GM12878 (cell line): ENCODE measurements at regions not wholly inside any gene's neighbourhood (a gene's known extent, or its start where the extent isn't known, plus 50 kb on each side); places are given as distances from the start of the nearest gene placed in this dataset.

ENCODE experiments used
- ATAC-seq: fragments of 200-7000 bp; cut with Tn5 transposase; 3 replicates; pipeline ENCODE4 v1.9.1; 2020; ENCODE audit warnings: mild to moderate bottlenecking, moderate library complexity
- BruUV-seq: library from RNA; stranded (reverse); fragments of 400-500 nt; replicated peaks from 2 replicates; lab custom pipeline; 2021; lab: Mats Ljungman, UMichigan
- CTCF ChIA-PET: fragments of 300-600 bp; sonication (Branson Sonifier 250); formaldehyde crosslinking; extraction: SDS; loops from one replicate; lab custom pipeline; 2021; ENCODE audit warnings: inconsistent platforms; lab: Yijun Ruan, JAX
- POLR2A ChIA-PET: fragments of 350-600 bp; formaldehyde crosslinking; extraction: SDS; loops from one replicate; lab custom pipeline; 2021; ENCODE audit warnings: inconsistent platforms; lab: Charles Lee
- RAD21 ChIA-PET: fragments of 300-600 bp; sonication (Branson Sonifier 250); formaldehyde crosslinking; loops from one replicate; lab custom pipeline; 2023; ENCODE audit warnings: antibody characterized with exemption; ENCODE audit not compliant: unreplicated experiment; lab: Charles Lee
- SMC1A ChIA-PET: fragments of 300-600 bp; sonication (Branson Sonifier 250); formaldehyde crosslinking; loops from one replicate; lab custom pipeline; 2023; ENCODE audit not compliant: unreplicated experiment, uncharacterized antibody; lab: Charles Lee
- DNase-seq: peaks from one replicate; pipeline ENCODE4 v3.0.0-alpha.2; 2011; ENCODE audit warnings: low read depth, low spot score
- FAIRE-seq: peaks from 3 replicates; lab custom pipeline; 2011; peaks lifted over from hg19 to GRCh38; lab: Jason Lieb, UNC
- H2AFZ ChIP-seq: 2 replicates; pipeline ENCODE4 v1.6.0; 2011; ENCODE audit warnings: low read depth, low read length, control low read depth; ENCODE audit not compliant: control insufficient read depth
- H3K27ac ChIP-seq: 2 replicates; pipeline ENCODE4 v1.5.1; 2011; ENCODE audit warnings: control low read depth; ENCODE audit not compliant: control insufficient read depth, insufficient read depth
- H3K27me3 ChIP-seq, 2 experiments: replicated peaks in 1 of 2; 2 replicates each; pipeline versions ENCODE4 v1.6.0 to v1.6.1; 2011; ENCODE audit warnings: low read length in 1 of 2; ENCODE audit not compliant: control insufficient read depth in 2 of 2, insufficient read depth in 2 of 2
- H3K36me3 ChIP-seq, 2 experiments: 2 replicates each; pipeline ENCODE4 v1.5.1; 2011; ENCODE audit warnings: low read length in 1 of 2; ENCODE audit not compliant: control insufficient read depth in 2 of 2, insufficient read depth in 2 of 2
- H3K4me1 ChIP-seq: 2 replicates; pipeline ENCODE4 v1.6.1; 2011; ENCODE audit warnings: mild to moderate bottlenecking, low read length, moderate library complexity, mixed read lengths; ENCODE audit not compliant: control insufficient read depth, insufficient read depth
- H3K4me2 ChIP-seq: 2 replicates; pipeline ENCODE4 v1.6.0; 2011; ENCODE audit warnings: control low read depth; ENCODE audit not compliant: control insufficient read depth, insufficient read depth
- H3K4me3 ChIP-seq: fragments of 200-600 bp; sonication (generic); 2 replicates; pipeline ENCODE4 v1.5.1; 2016
- H3K79me2 ChIP-seq: 2 replicates; pipeline ENCODE4 v1.6.0; 2011; ENCODE audit warnings: low read length; ENCODE audit not compliant: control insufficient read depth, insufficient read depth
- H3K9ac ChIP-seq: 2 replicates; pipeline ENCODE4 v1.8.0; 2011; ENCODE audit warnings: low read length, control low read depth, mixed read lengths; ENCODE audit not compliant: control insufficient read depth, insufficient read depth
- H3K9me3 ChIP-seq: replicated peaks from 3 replicates; pipeline ENCODE4 v1.5.1; 2011; ENCODE audit warnings: mild to moderate bottlenecking, low read length; ENCODE audit not compliant: control insufficient read depth, insufficient read depth
- H4K20me1 ChIP-seq: 2 replicates; pipeline ENCODE4 v1.6.0; 2011; ENCODE audit not compliant: control insufficient read depth, insufficient read depth
- BACH1 ChIP-seq: fragments of 450-650 bp; IDR thresholded peaks from 2 replicates; pipeline ENCODE4 v1.6.1; 2017; ENCODE audit warnings: mild to moderate bottlenecking, borderline replicate concordance
- DPF2 ChIP-seq: fragments of 450-650 bp; IDR thresholded peaks from 2 replicates; pipeline ENCODE4 v1.6.1; 2017; ENCODE audit warnings: mild to moderate bottlenecking
- FOXM1 ChIP-seq: IDR thresholded peaks from 2 replicates; pipeline ENCODE4 v1.6.1; 2012; ENCODE audit warnings: low read depth, mild to moderate bottlenecking, inconsistent platforms, low read length, moderate library complexity
- NFXL1 ChIP-seq: fragments of 450-650 bp; IDR thresholded peaks from 2 replicates; pipeline ENCODE4 v1.6.1; 2017; ENCODE audit warnings: antibody characterized with exemption, mild to moderate bottlenecking, borderline replicate concordance
- WGBS: methylation state at CpG from one replicate; pipeline ENCODE4 v1.1.6; 2016; ENCODE audit warnings: low lambda C conversion rate; ENCODE audit not compliant: insufficient replicate concordance, insufficient coverage; ENCODE audit errors: missing lambda C conversion rate; 5-methylcytosine and 5-hydroxymethylcytosine counted together
- in situ Hi-C: fragments of 300-500 bp; cut with MboI; formaldehyde crosslinking; loops from 9 replicates; pipeline ENCODE4 v1.14.3; 2018; ENCODE audit warnings: mixed read lengths
- intact Hi-C: fragments of 100-400 bp; cut with micrococcal nuclease; formaldehyde crosslinking; loops from one replicate; pipeline ENCODE4 v1.14.2; 2022; ENCODE audit not compliant: unreplicated experiment
- TF ChIP-seq, protein P1 (sequence below): IDR thresholded peaks from 2 replicates; pipeline ENCODE4 v1.6.1; 2012; ENCODE audit warnings: mild to moderate bottlenecking, low read depth, low read length
- TF ChIP-seq, protein P2 (sequence below): IDR thresholded peaks from 2 replicates; pipeline ENCODE4 v1.6.1; 2011; ENCODE audit warnings: low read depth, mild to moderate bottlenecking, low read length, moderate library complexity, borderline replicate concordance; ENCODE audit errors: extremely low read depth

DNA sequence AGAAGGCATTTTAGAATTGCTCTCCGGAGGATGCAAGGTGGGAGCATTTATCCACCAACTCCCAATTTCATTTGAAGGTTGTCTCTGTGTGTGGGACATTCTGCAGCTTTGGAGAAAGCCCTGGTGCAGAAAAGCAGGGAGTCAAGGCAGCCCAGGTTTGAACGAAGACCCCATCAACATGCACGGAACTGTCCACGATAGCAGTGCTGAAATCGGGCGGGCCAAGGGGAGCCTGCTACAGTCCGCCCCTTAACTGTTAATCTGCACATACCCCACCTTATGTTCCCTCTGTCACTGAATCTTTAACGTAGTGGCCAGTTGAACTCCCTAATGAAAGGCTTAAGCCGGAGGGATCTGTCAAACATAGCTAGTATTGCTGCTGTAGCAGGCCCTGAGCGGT is 68.8 kb upstream of the C1orf174 start:
- intact Hi-C loops (no loop called here), in situ Hi-C loops (no loop called here)
- H3K27ac ChIP-seq, result no peak overlapping the region
- H3K4me3 ChIP-seq, result no peak overlapping the region
- no peaks in the 10 kb centered on the region for H3K4me1 ChIP-seq
- SMC1A ChIA-PET, result no interaction called here
- WGBS, result 50% methylated on average over 10 of the region's 10 CpGs
- POLR2A ChIA-PET, result no interaction called here
- no peak overlapping the region for H2AFZ ChIP-seq
- H3K9ac ChIP-seq, result no peak overlapping the region
- no peak for TF ChIP-seq NFXL1
- TF ChIP-seq, protein P1, sequence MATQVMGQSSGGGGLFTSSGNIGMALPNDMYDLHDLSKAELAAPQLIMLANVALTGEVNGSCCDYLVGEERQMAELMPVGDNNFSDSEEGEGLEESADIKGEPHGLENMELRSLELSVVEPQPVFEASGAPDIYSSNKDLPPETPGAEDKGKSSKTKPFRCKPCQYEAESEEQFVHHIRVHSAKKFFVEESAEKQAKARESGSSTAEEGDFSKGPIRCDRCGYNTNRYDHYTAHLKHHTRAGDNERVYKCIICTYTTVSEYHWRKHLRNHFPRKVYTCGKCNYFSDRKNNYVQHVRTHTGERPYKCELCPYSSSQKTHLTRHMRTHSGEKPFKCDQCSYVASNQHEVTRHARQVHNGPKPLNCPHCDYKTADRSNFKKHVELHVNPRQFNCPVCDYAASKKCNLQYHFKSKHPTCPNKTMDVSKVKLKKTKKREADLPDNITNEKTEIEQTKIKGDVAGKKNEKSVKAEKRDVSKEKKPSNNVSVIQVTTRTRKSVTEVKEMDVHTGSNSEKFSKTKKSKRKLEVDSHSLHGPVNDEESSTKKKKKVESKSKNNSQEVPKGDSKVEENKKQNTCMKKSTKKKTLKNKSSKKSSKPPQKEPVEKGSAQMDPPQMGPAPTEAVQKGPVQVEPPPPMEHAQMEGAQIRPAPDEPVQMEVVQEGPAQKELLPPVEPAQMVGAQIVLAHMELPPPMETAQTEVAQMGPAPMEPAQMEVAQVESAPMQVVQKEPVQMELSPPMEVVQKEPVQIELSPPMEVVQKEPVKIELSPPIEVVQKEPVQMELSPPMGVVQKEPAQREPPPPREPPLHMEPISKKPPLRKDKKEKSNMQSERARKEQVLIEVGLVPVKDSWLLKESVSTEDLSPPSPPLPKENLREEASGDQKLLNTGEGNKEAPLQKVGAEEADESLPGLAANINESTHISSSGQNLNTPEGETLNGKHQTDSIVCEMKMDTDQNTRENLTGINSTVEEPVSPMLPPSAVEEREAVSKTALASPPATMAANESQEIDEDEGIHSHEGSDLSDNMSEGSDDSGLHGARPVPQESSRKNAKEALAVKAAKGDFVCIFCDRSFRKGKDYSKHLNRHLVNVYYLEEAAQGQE, result peak; percentile 78; the same call in 1 of the 2 replicates
- FAIRE-seq (no peak), DNase-seq (no peak), ATAC-seq (no peak)
- BruUV-seq, result no TSS peak
- H3K36me3 ChIP-seq, result no peaks in the 10 kb centered on the region
- H3K27me3 ChIP-seq, result no peaks in the 10 kb centered on the region
- no peaks in the 10 kb centered on the region for H3K79me2 ChIP-seq
- RAD21 ChIA-PET, result no interaction called here
- H3K4me2 ChIP-seq, result no peak overlapping the region
- no peaks in the 10 kb centered on the region for H3K9me3 ChIP-seq
- H4K20me1 ChIP-seq, result no peaks in the 10 kb centered on the region
- CTCF ChIA-PET, result no interaction called here

DNA sequence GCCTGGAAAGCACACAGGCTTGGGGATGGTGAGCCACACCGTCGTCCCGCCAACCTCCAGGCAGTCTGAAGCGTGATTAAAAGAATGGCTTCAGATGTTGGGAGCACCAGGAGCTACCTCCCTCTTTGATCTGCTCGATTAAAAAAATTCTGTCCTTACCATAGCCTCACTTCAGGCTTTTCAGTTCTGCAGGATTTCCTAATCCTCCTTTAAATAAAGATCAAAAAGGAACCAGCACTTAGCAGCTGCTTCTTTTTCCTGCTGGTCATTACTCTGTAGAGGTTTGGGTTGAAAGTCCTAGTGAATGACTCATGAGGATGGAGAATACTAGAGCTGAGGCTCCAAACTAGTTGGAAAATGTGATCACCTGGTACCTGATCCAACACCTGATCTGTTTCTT is 71.9 kb upstream of the C1orf174 start:
- ATAC-seq (no peak), FAIRE-seq (no peak), DNase-seq (no peak)
- BruUV-seq, result no TSS peak
- H3K27ac ChIP-seq, result no peak overlapping the region
- intact Hi-C loops, result no loop called here
- H3K9ac ChIP-seq, result no peak overlapping the region
- no peaks in the 10 kb centered on the region for H3K79me2 ChIP-seq
- H3K4me1 ChIP-seq, result no peaks in the 10 kb centered on the region
- no peaks in the 10 kb centered on the region for H3K27me3 ChIP-seq
- ChIA-PET RAD21 (no interaction called here), POLR2A (no interaction called here), SMC1A (no interaction called here)
- H3K4me3 ChIP-seq, result no peak overlapping the region
- no peaks in the 10 kb centered on the region for H3K36me3 ChIP-seq
- in situ Hi-C loops, result no loop called here
- no peak overlapping the region for H3K4me2 ChIP-seq
- H2AFZ ChIP-seq, result no peak overlapping the region
- no peaks in the 10 kb centered on the region for H4K20me1 ChIP-seq
- WGBS, result 46% methylated on average over 5 of the region's 5 CpGs
- no peaks in the 10 kb centered on the region for H3K9me3 ChIP-seq
- TF ChIP-seq BACH1 (no peak), DPF2 (no peak), FOXM1 (no peak)
- TF ChIP-seq, protein P2, sequence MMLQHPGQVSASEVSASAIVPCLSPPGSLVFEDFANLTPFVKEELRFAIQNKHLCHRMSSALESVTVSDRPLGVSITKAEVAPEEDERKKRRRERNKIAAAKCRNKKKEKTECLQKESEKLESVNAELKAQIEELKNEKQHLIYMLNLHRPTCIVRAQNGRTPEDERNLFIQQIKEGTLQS, result no peak
- TF ChIP-seq, all 136 proteins: peak for 0
- CTCF ChIA-PET, result interaction anchor here (0.7 kb wide), 1 partner anchor 19 kb away, joined by 3 read pairs; no protein-coding TSS in a partner anchor
